ENCODE measurements at regions not wholly inside any gene's neighbourhood (a gene's known extent, or its start where the extent isn't known, plus 50 kb on each side); places are given as distances from the start of the nearest gene placed in this dataset.

GRCh38 chr4:124386163-124386562 is 326.4 kb downstream of the ANKRD50 start:
- H3K9ac ChIP-seq (ENCODE audit: low read length in 3 of 3): no peak overlapping the region
- TF ChIP-seq, protein P1, sequence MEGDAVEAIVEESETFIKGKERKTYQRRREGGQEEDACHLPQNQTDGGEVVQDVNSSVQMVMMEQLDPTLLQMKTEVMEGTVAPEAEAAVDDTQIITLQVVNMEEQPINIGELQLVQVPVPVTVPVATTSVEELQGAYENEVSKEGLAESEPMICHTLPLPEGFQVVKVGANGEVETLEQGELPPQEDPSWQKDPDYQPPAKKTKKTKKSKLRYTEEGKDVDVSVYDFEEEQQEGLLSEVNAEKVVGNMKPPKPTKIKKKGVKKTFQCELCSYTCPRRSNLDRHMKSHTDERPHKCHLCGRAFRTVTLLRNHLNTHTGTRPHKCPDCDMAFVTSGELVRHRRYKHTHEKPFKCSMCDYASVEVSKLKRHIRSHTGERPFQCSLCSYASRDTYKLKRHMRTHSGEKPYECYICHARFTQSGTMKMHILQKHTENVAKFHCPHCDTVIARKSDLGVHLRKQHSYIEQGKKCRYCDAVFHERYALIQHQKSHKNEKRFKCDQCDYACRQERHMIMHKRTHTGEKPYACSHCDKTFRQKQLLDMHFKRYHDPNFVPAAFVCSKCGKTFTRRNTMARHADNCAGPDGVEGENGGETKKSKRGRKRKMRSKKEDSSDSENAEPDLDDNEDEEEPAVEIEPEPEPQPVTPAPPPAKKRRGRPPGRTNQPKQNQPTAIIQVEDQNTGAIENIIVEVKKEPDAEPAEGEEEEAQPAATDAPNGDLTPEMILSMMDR (IDR thresholded peaks at IDR 0.05; ENCODE audit: borderline replicate concordance, extremely low read depth, insufficient read depth): no peak
- H3K9me3 ChIP-seq (ENCODE audit: control insufficient read depth in 2 of 3, insufficient read depth in 1 of 3, low read length in 3 of 3): no peaks in the 10 kb centered on the region
- no peaks in the 10 kb centered on the region for H3K36me3 ChIP-seq (ENCODE audit: control insufficient read depth in 2 of 3, insufficient read depth in 3 of 3, low read length in 3 of 3)
- H3K4me3 ChIP-seq (ENCODE audit: low read length in 3 of 3): no peak overlapping the region
- no peaks in the 10 kb centered on the region for H3K4me1 ChIP-seq (ENCODE audit: control insufficient read depth in 2 of 3, insufficient read depth in 2 of 3, low read depth in 1 of 3, low read length in 3 of 3)
- DNase-seq (peak in 2 of 5 donors; percentile 19 to 64), FAIRE-seq (no peak)
- H3K27ac ChIP-seq (ENCODE audit: low read depth in 2 of 2, low read length in 2 of 2): no peak overlapping the region
- intact Hi-C loops (cut with DNase I): no loop called here
- H3K27me3 ChIP-seq (ENCODE audit: control insufficient read depth, insufficient read depth, low read length): no peaks in the 10 kb centered on the region

DNA sequence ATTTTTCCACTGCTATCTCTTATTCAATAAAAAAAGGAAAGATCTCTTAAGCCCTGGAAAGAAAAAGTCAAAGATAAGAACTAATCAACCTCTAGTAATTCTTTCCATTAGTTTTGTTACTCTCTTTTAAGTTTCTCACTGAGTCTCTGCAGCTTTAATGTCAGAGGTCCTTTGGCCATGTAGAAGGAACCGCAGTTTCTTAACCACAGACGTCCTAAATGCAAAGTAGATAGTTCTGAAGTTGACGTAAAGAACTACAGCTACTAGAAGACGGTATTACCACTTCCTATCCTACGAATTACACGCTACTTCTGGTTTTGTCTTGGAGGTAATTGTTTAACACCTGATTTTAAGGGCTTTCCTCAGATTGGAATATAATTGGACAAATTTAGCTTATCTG is 325.9 kb downstream of the ANKRD50 start:
- no peak for FAIRE-seq
- H3K4me1 ChIP-seq (ENCODE audit: control insufficient read depth in 2 of 3, insufficient read depth in 2 of 3, low read depth in 1 of 3, low read length in 3 of 3): no peaks in the 10 kb centered on the region
- no peaks in the 10 kb centered on the region for H3K27me3 ChIP-seq (ENCODE audit: control insufficient read depth, insufficient read depth, low read length)
- TF ChIP-seq, protein P1 (IDR thresholded peaks at IDR 0.05; ENCODE audit: borderline replicate concordance, extremely low read depth, insufficient read depth): no peak
- H3K4me3 ChIP-seq (ENCODE audit: low read length in 3 of 3): no peak overlapping the region
- DNase-seq: peak in 1 of 5 donors; percentile 19
- intact Hi-C loops (cut with DNase I): no loop called here
- H3K36me3 ChIP-seq (ENCODE audit: control insufficient read depth in 2 of 3, insufficient read depth in 3 of 3, low read length in 3 of 3): no peaks in the 10 kb centered on the region
- no peaks in the 10 kb centered on the region for H3K9me3 ChIP-seq (ENCODE audit: control insufficient read depth in 2 of 3, insufficient read depth in 1 of 3, low read length in 3 of 3)
- no peak overlapping the region for H3K9ac ChIP-seq (ENCODE audit: low read length in 3 of 3)
- H3K27ac ChIP-seq (ENCODE audit: low read depth in 2 of 2, low read length in 2 of 2): no peak overlapping the region

DNA sequence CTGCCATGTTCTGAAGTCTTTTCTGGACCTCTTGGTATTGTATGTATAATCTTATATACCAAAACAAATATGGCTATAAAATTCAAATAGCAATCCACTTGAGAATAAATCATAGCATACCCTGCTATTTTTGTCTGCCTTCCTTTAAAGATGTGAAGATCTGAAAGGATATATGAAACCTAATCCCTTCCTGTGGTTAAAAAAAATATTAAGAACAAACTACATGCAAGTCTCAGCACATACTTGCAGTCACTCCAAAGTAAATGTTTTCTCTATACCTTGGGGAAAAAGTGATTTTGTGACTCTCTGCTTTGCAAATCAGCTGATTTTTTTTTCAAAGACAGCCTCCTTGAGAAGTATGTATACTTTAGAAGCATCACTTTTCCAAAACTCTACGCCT is 322.9 kb downstream of the ANKRD50 start:
- H3K36me3 ChIP-seq (ENCODE audit: control insufficient read depth in 2 of 3, insufficient read depth in 3 of 3, low read length in 3 of 3): no peaks in the 10 kb centered on the region
- no peaks in the 10 kb centered on the region for H3K9me3 ChIP-seq (ENCODE audit: control insufficient read depth in 2 of 3, insufficient read depth in 1 of 3, low read length in 3 of 3)
- TF ChIP-seq, protein P1 (IDR thresholded peaks at IDR 0.05; ENCODE audit: borderline replicate concordance, extremely low read depth, insufficient read depth): no peak
- H3K27me3 ChIP-seq (ENCODE audit: control insufficient read depth, insufficient read depth, low read length): no peaks in the 10 kb centered on the region
- no peaks in the 10 kb centered on the region for H3K4me1 ChIP-seq (ENCODE audit: control insufficient read depth in 2 of 3, insufficient read depth in 2 of 3, low read depth in 1 of 3, low read length in 3 of 3)
- DNase-seq (no peak), FAIRE-seq (no peak)
- intact Hi-C loops (cut with DNase I): no loop called here
- H3K9ac ChIP-seq (ENCODE audit: low read length in 3 of 3): no peak overlapping the region
- no peak overlapping the region for H3K27ac ChIP-seq (ENCODE audit: low read depth in 2 of 2, low read length in 2 of 2)
- H3K4me3 ChIP-seq (ENCODE audit: low read length in 3 of 3): no peak overlapping the region

- Histone ChIP-seq H3K9me3 (ENCODE audit: control insufficient read depth in 2 of 3, insufficient read depth in 1 of 3, low read length in 3 of 3) (no peaks in the 10 kb centered on the region), H3K27me3 (ENCODE audit: control insufficient read depth, insufficient read depth, low read length) (no peaks in the 10 kb centered on the region), H3K36me3 (ENCODE audit: control insufficient read depth in 2 of 3, insufficient read depth in 3 of 3, low read length in 3 of 3) (no peaks in the 10 kb centered on the region), H3K9ac (ENCODE audit: low read length in 3 of 3) (no peak overlapping the region), H3K27ac (ENCODE audit: low read depth in 2 of 2, low read length in 2 of 2) (no peak overlapping the region), H3K4me3 (ENCODE audit: low read length in 3 of 3) (no peak overlapping the region), H3K4me1 (ENCODE audit: control insufficient read depth in 2 of 3, insufficient read depth in 2 of 3, low read depth in 1 of 3, low read length in 3 of 3) (no peaks in the 10 kb centered on the region)
- FAIRE-seq (no peak), DNase-seq (peak in 1 of 5 donors; percentile 14)
- TF ChIP-seq, protein P1 (IDR thresholded peaks at IDR 0.05; ENCODE audit: borderline replicate concordance, extremely low read depth, insufficient read depth): no peak
- intact Hi-C loops (cut with DNase I): no loop called here
These were observed 321.7 kb downstream of the ANKRD50 start for GRCh38 chr4:124390861-124391260.
